GM12874 (cell line): ENCODE measurements at regions not wholly inside any gene's neighbourhood (a gene's known extent, or its start where the extent isn't known, plus 50 kb on each side); places are given as distances from the start of the nearest gene placed in this dataset.

Experiments used
- TF ChIP-seq, protein P1 (sequence below): IDR thresholded peaks from 2 replicates; pipeline ENCODE4 v1.5.1; 2011; ENCODE audit warnings: low read depth, mild to moderate bottlenecking, control low read depth, low read length, moderate library complexity; ENCODE audit not compliant: insufficient read depth

DNA sequence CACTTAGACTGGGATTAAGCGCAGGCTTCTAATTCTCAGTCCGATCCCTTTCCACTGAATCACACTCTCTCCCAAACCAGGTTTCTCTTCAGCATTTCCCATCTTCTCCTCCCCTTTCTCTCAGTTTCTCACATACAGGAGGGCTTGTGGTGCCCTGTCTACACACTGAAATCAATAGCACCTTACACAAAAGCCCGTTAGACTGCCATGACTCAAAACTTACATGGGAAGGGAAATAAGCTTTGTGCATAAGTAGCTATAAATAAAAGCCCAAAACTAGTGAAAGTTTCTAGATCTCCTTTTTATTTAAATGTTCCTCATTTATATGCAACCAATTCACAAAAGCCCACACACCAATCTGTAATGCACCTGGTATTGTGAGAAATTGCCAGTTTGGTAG is 318.4 kb downstream of the TXNL1 start:
- TF ChIP-seq, protein P1, sequence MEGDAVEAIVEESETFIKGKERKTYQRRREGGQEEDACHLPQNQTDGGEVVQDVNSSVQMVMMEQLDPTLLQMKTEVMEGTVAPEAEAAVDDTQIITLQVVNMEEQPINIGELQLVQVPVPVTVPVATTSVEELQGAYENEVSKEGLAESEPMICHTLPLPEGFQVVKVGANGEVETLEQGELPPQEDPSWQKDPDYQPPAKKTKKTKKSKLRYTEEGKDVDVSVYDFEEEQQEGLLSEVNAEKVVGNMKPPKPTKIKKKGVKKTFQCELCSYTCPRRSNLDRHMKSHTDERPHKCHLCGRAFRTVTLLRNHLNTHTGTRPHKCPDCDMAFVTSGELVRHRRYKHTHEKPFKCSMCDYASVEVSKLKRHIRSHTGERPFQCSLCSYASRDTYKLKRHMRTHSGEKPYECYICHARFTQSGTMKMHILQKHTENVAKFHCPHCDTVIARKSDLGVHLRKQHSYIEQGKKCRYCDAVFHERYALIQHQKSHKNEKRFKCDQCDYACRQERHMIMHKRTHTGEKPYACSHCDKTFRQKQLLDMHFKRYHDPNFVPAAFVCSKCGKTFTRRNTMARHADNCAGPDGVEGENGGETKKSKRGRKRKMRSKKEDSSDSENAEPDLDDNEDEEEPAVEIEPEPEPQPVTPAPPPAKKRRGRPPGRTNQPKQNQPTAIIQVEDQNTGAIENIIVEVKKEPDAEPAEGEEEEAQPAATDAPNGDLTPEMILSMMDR: no peak

- TF ChIP-seq, protein P1: no peak
Measured at GRCh38 chr18:56316727-56317126, 321.7 kb downstream of the TXNL1 start.

GRCh38 chr18:56315363-56315762 is 323.0 kb downstream of the TXNL1 start:
- TF ChIP-seq, protein P1: no peak

DNA sequence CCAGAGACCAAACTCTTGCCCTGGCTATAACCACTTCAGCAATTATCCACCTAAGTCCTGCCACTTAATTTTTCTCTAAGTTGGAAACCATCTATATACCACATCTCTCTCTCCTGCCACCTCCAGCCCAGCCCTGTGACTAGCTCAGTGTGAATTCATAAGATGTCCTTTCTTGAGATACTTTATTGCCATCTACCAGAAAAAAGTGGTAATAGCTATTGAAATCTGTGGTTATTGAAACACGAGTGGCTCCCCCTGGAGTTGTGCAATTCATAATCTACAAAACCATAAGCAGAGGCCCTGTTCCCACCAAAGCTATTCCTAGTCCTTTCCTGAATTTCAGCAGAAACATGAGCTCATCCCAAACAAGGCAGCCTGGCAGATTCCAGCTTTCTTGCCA is 324.0 kb downstream of the TXNL1 start:
- TF ChIP-seq, protein P1: no peak

- TF ChIP-seq, protein P1: no peak
Measured at GRCh38 chr18:56312551-56313335, 325.6 kb downstream of the TXNL1 start.

GRCh38 chr18:56309104-56309503 is 329.3 kb downstream of the TXNL1 start:
- TF ChIP-seq, protein P1: no peak

- TF ChIP-seq, protein P1: no peak
Measured at GRCh38 chr18:56307354-56308170, 330.8 kb downstream of the TXNL1 start.
